ENCODE measurements at regions not wholly inside any gene's neighbourhood (a gene's known extent, or its start where the extent isn't known, plus 50 kb on each side); places are given as distances from the start of the nearest gene placed in this dataset.

- DNase-seq, result no peak
These were observed 105.6 kb downstream of the GTPBP8 start for GRCh38 chr3:113096188-113096892.

GRCh38 chr3:113097960-113098447, 107.2 kb downstream of the GTPBP8 start:
- DNase-seq, result no peak

GRCh38 chr3:113100063-113100462, 109.3 kb downstream of the GTPBP8 start:
- no peak for DNase-seq

- DNase-seq, result no peak
These were observed 107.8 kb upstream of the BOC start for GRCh38 chr3:113103588-113103987.

GRCh38 chr3:113104357-113105092, 106.8 kb upstream of the BOC start:
- DNase-seq, result no peak

- DNase-seq, result no peak
These were observed 106.3 kb upstream of the BOC start for GRCh38 chr3:113105093-113105449.

- DNase-seq, result no peak
These were observed 105.2 kb upstream of the BOC start for GRCh38 chr3:113105966-113106660.

GRCh38 chr3:113110267-113110666, 101.1 kb upstream of the BOC start:
- no peak for DNase-seq

- DNase-seq, result no peak
These were observed 100.2 kb upstream of the BOC start for GRCh38 chr3:113111011-113111707.

GRCh38 chr3:113113361-113113760, 98.0 kb upstream of the BOC start:
- DNase-seq, result no peak

- DNase-seq, result no peak
These were observed 93.7 kb upstream of the BOC start for GRCh38 chr3:113117511-113118234.

- DNase-seq, result no peak
These were observed 93.0 kb upstream of the BOC start for GRCh38 chr3:113118336-113118735.

GRCh38 chr3:113124256-113124830, 87.0 kb upstream of the BOC start:
- DNase-seq, result no peak

GRCh38 chr3:113125951-113126350, 85.4 kb upstream of the BOC start:
- DNase-seq, result no peak

GRCh38 chr3:113128386-113129015, 82.9 kb upstream of the BOC start:
- DNase-seq, result no peak

- DNase-seq, result no peak
These were observed 82.2 kb upstream of the BOC start for GRCh38 chr3:113129168-113129567.

GRCh38 chr3:113132571-113132996, 78.8 kb upstream of the BOC start:
- DNase-seq, result no peak

GRCh38 chr3:113133140-113133539, 78.2 kb upstream of the BOC start:
- no peak for DNase-seq

GRCh38 chr3:113136071-113136470, 75.3 kb upstream of the BOC start:
- no peak for DNase-seq

- DNase-seq, result no peak
These were observed 74.8 kb upstream of the BOC start for GRCh38 chr3:113136544-113136943.

Measured in right forelimb (tissue), 1 donor.